ENCODE measurements at regions not wholly inside any gene's neighbourhood (a gene's known extent, or its start where the extent isn't known, plus 50 kb on each side); places are given as distances from the start of the nearest gene placed in this dataset.

GRCh38 chr10:89153971-89154370 lies 53.1 kb downstream of the CH25H start:
- DNase-seq = no peak

GRCh38 chr10:89153116-89153515 lies 54.0 kb downstream of the CH25H start:
- DNase-seq = no peak

DNA sequence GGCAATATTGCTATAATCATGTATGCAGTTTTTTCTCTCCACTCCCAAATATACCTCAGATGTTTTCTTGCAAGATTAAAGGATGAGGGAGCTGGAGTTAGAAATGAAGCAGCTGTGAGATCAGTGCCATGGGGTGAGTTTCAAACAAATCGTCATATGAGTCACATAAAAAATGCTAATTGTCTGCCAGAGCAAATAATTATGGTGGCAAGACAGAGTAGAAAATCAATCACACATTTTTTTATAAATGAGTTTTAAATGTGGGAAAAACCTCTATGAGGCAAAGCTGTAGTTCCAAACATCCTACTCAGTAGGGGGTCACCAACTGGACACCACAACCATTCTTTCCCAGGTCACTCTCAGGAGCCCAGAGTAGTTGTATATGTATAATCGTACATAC lies 55.3 kb downstream of the CH25H start:
- DNase-seq = no peak

GRCh38 chr10:89148061-89148460 lies 59.1 kb downstream of the CH25H start:
- DNase-seq = no peak

DNA sequence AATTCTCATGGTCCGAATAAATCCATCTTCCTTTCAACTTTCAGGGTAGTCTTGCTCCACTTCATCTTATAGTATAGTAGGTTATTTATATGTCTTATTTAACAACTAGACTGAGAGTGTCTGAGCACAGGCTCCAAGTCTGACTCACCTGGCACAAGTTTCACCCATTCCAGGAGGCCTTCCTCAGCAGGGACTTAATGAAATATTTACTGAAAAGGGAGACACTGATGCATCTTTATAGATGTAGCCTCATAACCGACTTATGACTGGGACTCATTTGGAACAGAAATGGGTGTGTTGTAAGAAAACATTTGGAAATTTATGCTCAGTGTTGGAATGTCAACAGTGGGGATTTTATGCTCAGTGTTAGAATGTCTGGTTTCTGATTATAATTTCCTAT lies 59.9 kb downstream of the CH25H start:
- no peak for DNase-seq

GRCh38 chr10:89144836-89145235 lies 62.3 kb downstream of the CH25H start:
- DNase-seq = no peak

GRCh38 chr10:89142590-89142989 lies 64.5 kb downstream of the CH25H start:
- no peak for DNase-seq

DNA sequence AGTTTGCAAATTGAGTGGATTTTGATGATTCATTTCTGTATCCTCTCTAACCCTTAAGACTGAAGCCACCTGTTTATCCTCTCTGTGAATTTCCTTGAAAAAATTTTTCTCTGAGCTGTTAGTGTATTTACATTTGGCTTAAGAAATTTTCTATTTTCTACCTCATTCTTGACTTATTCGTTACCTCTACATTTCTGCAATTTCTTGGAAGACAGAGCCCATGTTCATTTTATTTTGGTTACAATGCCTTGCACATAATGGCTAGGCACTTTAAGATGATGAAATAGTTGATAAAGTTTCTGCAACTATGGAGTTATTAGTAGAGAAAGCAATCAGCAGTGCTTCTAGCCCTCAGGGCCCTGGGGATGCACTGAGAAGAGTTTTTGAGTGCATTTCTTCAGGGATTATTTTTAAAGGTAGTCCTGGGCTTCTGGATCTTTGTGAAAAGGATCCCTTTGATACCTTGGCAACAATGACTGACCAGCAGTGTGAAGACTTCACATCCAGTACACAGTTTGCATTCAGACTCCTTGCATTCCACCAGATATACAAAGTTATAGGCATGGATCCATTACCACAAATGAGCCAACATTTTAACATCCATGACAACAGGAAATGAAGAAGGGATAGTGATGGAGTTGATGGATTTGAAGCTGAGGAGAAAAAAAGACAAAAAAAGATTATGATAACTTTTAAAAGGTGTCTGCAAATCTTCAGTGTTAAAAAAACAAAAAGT lies 68.2 kb downstream of the CH25H start:
- DNase-seq = no peak

- DNase-seq = no peak
Measured at GRCh38 chr10:89134963-89135362, 72.2 kb downstream of the CH25H start.

GRCh38 chr10:89129911-89130310 lies 77.2 kb downstream of the CH25H start:
- DNase-seq = peak; percentile 17 to 33

- DNase-seq = peak; percentile 14 to 38
Measured at GRCh38 chr10:89122433-89123051, 84.6 kb downstream of the CH25H start.

- no peak for DNase-seq
Measured at GRCh38 chr10:89121764-89122020, 85.4 kb downstream of the CH25H start.

DNA sequence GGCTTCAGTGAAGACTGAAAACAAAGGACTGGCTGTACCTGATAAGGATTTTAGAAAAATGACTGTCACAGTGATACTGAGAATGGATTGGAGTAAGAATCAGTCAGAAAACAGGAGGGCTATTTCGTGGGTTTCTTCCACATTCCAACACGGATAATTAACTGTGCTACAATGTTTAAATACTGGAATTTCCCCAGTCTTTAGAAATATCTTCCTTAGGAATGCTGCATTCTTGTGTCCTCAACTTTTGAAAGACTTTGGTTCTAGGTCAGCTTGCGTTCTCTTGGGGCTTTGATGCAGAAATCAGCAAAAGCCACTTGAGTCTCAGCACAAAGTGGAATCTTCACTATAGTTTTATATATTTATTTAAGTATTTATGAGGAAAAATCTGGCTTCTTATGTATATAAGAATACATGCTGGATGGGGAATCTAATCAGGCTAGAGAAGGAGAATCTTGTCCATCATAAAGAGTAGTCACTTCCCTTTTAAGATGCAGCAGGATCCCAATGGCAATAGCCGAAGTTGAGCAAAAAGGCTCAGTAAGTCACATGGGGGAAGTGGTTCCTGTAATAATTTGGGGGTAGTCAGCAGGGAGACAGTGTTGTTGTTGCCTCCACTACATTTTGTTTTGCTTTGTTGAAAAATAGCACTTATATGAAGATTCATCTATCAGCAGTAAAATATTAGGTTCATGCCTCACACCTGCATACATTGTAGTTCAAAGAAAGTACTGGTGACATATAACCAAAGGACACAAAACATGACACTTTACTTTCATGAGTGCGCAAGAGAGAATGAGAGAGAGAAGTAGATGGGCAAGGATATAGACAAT lies 86.0 kb downstream of the CH25H start:
- no peak for DNase-seq

- DNase-seq = no peak
Measured at GRCh38 chr10:89119651-89120050, 87.5 kb downstream of the CH25H start.

DNA sequence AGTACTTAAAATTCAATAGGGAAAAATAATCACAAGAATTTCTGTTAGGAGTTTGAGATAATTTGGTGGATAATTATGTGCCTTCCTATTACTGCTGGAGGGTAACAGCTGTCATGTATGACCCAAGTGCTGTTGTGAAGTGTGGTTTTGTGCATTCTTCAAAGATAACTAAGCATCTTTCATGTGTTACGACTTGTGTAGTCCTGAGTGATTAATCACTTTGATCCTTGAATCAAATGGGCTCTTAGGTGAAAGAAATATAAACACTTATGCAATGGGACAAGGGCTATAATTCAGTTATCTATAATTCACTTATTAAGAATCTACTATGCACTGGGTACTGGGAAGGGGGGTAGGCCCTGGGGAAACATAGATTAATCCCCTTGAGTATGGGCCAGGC lies 89.0 kb downstream of the CH25H start:
- no peak for DNase-seq

GRCh38 chr10:89115876-89116627 lies 91.1 kb downstream of the CH25H start:
- DNase-seq = peak in 1 of 2 donors; percentile 10

GRCh38 chr10:89114846-89115625 lies 92.1 kb downstream of the CH25H start:
- no peak for DNase-seq

- DNase-seq = no peak
Measured at GRCh38 chr10:89102735-89103134, 104.4 kb downstream of the CH25H start.

DNA sequence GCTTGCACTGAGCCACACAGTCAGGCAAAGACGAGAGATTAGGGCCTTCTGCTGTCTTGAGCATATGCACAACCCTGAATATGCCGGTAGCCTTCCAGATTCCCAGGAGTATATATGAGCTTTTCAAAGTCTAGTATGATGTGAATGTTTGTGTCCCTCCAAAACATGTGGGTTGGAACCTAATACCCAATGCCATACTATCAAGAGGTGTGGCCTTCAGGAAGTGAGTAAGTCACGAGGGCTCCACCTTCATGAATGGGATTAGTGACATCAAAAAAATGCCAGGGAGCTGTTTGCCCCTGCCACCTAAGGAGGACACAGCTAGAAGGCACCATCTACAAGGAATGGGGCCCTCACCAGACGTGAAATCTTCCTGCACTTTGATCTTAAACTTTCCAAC lies 105.2 kb downstream of the CH25H start:
- no peak for DNase-seq

- no peak for DNase-seq
Measured at GRCh38 chr10:89100680-89101079, 106.4 kb downstream of the CH25H start.

DNA sequence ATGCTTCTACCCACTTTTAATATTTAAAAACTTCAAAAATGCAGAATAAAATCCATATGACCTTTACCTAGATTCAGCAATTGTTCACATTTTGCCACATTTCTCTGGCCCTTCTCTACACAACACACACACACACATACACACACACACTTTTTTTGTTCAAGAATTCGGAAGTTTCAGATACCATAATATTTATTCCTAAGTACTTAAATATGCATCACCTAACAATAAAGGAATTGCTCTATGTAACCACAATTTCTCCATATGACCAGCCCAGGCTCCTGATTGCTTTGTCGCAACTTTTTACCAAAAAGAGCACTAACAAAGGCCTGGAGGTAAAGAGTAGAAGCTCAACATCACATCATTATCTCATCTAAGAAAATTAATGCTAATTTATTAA lies 106.6 kb downstream of the FAS start:
- DNase-seq = no peak

- no peak for DNase-seq
Measured at GRCh38 chr10:89095701-89096391, 105.2 kb downstream of the FAS start.
